ENCODE measurements at regions not wholly inside any gene's neighbourhood (a gene's known extent, or its start where the extent isn't known, plus 50 kb on each side); places are given as distances from the start of the nearest gene placed in this dataset.

DNA sequence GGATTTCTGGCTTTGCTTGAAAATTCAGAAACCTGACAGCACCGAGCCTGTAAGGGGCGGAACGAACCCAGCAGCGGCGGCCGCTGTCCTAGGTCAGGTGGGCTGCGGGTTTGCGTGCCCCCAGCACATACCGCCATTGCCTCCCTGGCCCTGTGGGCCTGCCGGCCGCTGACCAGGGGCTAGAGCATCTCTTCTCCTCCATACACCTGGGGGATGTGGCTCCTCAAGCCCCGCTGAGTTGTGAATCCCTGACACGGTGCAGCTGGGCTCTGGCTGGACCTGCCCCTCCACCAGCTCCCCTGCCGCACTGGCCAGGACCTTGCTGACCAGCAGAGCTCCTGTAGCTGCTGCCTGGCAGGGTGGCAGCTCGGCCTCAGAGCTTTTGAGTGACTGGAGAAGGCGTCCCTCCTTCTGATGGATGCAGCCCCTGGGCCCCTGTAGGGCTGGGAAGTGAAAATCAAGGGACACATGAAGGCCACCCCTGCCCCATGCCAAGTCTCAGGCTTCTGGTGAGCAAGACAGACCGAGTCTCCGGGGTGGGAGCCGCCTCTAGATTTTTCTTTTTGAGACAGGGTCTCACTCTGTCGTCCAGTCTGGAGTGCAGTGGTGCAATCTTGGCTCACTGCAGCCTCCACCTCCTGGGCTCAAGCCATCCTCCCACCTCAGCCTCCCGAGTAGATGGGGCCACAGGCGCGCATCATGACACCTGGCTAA is 184.9 kb upstream of the SFSWAP start:
- Histone ChIP-seq H3K27me3 (ENCODE audit: control insufficient read depth, insufficient read depth, low read length) (no peaks in the 10 kb centered on the region), H3K4me3 (ENCODE audit: low read depth, low read length) (no peak overlapping the region), H3K36me3 (ENCODE audit: control insufficient read depth, insufficient read depth, low read length) (no peaks in the 10 kb centered on the region)
- ChIA-PET POLR2A (no interaction called here), CTCF (no interaction called here)
- TF ChIP-seq, protein P1, sequence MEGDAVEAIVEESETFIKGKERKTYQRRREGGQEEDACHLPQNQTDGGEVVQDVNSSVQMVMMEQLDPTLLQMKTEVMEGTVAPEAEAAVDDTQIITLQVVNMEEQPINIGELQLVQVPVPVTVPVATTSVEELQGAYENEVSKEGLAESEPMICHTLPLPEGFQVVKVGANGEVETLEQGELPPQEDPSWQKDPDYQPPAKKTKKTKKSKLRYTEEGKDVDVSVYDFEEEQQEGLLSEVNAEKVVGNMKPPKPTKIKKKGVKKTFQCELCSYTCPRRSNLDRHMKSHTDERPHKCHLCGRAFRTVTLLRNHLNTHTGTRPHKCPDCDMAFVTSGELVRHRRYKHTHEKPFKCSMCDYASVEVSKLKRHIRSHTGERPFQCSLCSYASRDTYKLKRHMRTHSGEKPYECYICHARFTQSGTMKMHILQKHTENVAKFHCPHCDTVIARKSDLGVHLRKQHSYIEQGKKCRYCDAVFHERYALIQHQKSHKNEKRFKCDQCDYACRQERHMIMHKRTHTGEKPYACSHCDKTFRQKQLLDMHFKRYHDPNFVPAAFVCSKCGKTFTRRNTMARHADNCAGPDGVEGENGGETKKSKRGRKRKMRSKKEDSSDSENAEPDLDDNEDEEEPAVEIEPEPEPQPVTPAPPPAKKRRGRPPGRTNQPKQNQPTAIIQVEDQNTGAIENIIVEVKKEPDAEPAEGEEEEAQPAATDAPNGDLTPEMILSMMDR (IDR thresholded peaks at IDR 0.05; ENCODE audit: insufficient read depth, low read depth, low read length) = no peak
- no peak for DNase-seq (ENCODE audit: low read depth)

DNA sequence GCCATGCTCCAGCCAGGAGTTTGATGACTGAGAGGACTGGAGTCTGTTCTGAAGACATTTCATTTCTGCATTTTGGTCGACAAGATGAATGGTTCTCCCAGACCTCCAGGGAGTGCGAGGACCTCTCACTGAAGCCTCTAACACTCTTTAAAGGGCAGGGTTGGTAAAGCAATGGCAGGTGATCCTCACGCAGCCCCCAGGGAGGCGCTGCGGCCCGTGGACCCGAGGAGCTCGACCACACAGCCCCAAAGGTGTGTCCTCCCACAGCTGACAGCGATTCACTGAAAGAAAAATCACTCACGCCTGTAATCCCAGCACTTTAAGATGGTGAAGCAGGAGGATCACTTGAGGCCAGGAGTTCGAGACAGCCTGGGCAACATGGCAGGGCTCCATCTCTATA is 183.8 kb upstream of the SFSWAP start:
- ChIA-PET POLR2A (no interaction called here), CTCF (no interaction called here)
- no peak for DNase-seq (ENCODE audit: low read depth)

DNA sequence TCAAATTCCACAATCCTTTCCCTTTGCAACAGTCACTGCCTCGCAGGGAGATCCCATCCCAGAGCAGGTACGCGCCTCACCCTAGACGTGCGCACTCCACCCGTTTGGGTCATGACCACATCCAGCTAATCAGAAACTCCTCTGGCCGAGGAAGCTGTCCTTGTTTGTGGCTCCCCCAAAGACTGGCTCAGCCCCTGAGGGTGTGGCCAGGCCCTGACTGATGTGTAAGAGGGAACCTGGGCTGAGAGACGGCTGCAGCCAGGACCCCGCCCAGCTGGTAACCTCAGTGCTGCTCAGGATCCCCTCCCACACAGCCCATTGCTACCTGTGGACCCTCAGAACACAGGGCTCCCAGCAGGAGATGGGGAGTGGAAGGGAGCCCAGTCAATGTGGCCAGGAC is 183.2 kb upstream of the SFSWAP start:
- H3K4me3 ChIP-seq (ENCODE audit: low read depth, low read length) = no peak overlapping the region
- POLR2A ChIA-PET = no interaction called here
- no peaks in the 10 kb centered on the region for H3K27me3 ChIP-seq (ENCODE audit: control insufficient read depth, insufficient read depth, low read length)
- DNase-seq (ENCODE audit: low read depth) = no peak
- CTCF ChIA-PET = no interaction called here
- no peaks in the 10 kb centered on the region for H3K36me3 ChIP-seq (ENCODE audit: control insufficient read depth, insufficient read depth, low read length)
- TF ChIP-seq, protein P1 (IDR thresholded peaks at IDR 0.05; ENCODE audit: insufficient read depth, low read depth, low read length) = no peak

More for the DNA sequence above, 183.8 kb upstream of the SFSWAP start:
- Histone ChIP-seq H3K27me3 (ENCODE audit: control insufficient read depth, insufficient read depth, low read length) (no peaks in the 10 kb centered on the region), H3K4me3 (ENCODE audit: low read depth, low read length) (no peak overlapping the region), H3K36me3 (ENCODE audit: control insufficient read depth, insufficient read depth, low read length) (no peaks in the 10 kb centered on the region)
- TF ChIP-seq, protein P1 (IDR thresholded peaks at IDR 0.05; ENCODE audit: insufficient read depth, low read depth, low read length) = no peak

DNA sequence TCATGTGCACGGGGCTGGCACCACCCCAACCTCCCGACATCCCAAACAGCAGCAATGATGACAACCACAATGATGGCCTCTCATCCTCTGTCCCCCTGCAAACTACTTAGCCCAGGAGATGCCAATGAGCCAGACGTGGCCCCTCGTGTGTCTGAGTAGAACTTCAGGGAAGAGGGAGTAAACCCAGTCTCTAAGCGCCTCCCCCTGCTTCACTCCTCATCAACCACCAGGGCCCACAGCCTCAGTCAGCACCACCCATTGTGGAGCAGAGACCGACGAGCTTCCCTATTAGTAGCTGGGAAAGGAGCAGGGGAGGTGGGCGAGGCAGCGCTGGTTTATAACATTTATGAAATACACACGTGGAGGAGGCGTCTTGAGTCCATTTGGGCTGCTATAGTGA is 182.7 kb upstream of the SFSWAP start:
- POLR2A ChIA-PET = no interaction called here
- DNase-seq (ENCODE audit: low read depth) = no peak
- Histone ChIP-seq H3K4me3 (ENCODE audit: low read depth, low read length) (no peak overlapping the region), H3K27me3 (ENCODE audit: control insufficient read depth, insufficient read depth, low read length) (no peaks in the 10 kb centered on the region), H3K36me3 (ENCODE audit: control insufficient read depth, insufficient read depth, low read length) (no peaks in the 10 kb centered on the region)
- CTCF ChIA-PET = no interaction called here
- TF ChIP-seq, protein P1 (IDR thresholded peaks at IDR 0.05; ENCODE audit: insufficient read depth, low read depth, low read length) = no peak

DNA sequence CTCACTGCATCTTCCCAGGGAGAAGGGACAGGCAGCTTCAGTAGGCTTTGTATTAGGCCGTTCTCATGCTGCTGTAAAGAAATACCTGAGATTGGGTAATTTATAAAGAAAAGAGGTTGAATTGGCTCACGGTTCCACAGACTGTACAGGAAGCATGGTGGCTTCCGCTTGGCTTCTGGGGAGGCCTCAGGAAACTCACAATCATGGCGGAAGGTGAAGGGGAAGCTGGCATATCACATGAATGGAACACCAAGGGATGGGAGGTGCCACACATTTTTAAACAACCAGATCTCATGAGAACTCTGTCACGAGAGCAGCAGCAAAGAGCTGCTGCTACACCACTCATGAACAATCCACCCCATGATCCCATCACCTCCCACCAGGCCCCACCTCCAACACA is 182.2 kb upstream of the SFSWAP start:
- ChIA-PET CTCF (no interaction called here), POLR2A (no interaction called here)
- TF ChIP-seq, protein P1 (IDR thresholded peaks at IDR 0.05; ENCODE audit: insufficient read depth, low read depth, low read length) = no peak
- no peaks in the 10 kb centered on the region for H3K27me3 ChIP-seq (ENCODE audit: control insufficient read depth, insufficient read depth, low read length)
- H3K4me3 ChIP-seq (ENCODE audit: low read depth, low read length) = no peak overlapping the region
- H3K36me3 ChIP-seq (ENCODE audit: control insufficient read depth, insufficient read depth, low read length) = no peaks in the 10 kb centered on the region
- no peak for DNase-seq (ENCODE audit: low read depth)
